ENCODE measurements at regions not wholly inside any gene's neighbourhood (a gene's known extent, or its start where the extent isn't known, plus 50 kb on each side); places are given as distances from the start of the nearest gene placed in this dataset.

DNA sequence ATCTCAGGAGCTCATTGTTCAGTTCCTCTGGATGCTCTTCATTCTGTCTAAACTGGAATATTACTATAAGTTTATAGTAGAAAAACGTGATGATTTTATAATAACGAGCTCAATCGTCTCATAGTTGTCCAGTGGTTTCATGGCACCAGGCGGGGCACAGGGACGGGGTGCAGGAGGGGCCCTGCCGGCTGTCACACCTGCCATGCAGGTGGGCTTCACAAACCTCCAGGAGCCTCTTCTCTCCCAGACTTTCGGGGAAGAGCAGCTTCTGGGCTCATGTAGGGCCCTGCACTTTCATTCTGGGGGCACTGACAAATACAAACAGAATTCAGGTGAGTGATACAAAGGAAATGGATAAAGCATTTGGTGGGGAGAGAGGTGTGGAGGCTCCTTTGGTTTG lies 146.9 kb upstream of the KLF6 start:
- DNase-seq (ENCODE audit: extremely low read depth in 1 of 4, low spot score in 3 of 4) (no peak), ATAC-seq (no peak), FAIRE-seq (no peak)
- Histone ChIP-seq H2AFZ (ENCODE audit: low read depth, low read length) (no peak overlapping the region), H3K4me2 (ENCODE audit: insufficient read depth, low read length) (no peak overlapping the region), H3K27me3 (ENCODE audit: control insufficient read depth in 2 of 2, insufficient read depth in 2 of 2, low read length in 2 of 2) (no peaks in the 10 kb centered on the region), H3K4me1 (replicated peaks in 1 of 2; ENCODE audit: control insufficient read depth in 2 of 2, insufficient read depth in 2 of 2, low read length in 2 of 2) (peaks cover 7 to 32% of the 10 kb centered on the region in 2 experiments; a peak in 3 of 5 replicates), H3K9me3 (replicated peaks; ENCODE audit: control insufficient read depth, insufficient read depth, low read depth, low read length) (no peaks in the 10 kb centered on the region), H3K27ac (ENCODE audit: extremely low read depth, low read depth, low read length) (no peak overlapping the region), H3K4me3 (no peak overlapping the region), H3K79me2 (ENCODE audit: control insufficient read depth, insufficient read depth, low read length) (no peaks in the 10 kb centered on the region), H3K9me1 (ENCODE audit: control insufficient read depth, insufficient read depth, low read length) (no peaks in the 10 kb centered on the region), H4K20me1 (replicated peaks; ENCODE audit: control insufficient read depth, insufficient read depth, low read length) (no peaks in the 10 kb centered on the region), H3K36me3 (ENCODE audit: control insufficient read depth, insufficient read depth, low read length) (no peaks in the 10 kb centered on the region), H3K9ac (ENCODE audit: insufficient read depth in 1 of 2, low read depth in 2 of 2, low read length in 2 of 2) (no peak overlapping the region)
- intact Hi-C loops (cut with micrococcal nuclease): no loop called here
- BruUV-seq (replicated peaks): no TSS peak
- in situ Hi-C loops (cut with MboI): no loop called here
- 66% methylated on average over 7 of the region's 7 CpGs for WGBS (ENCODE audit: insufficient coverage, low coverage, missing lambda C conversion rate)
- ChIA-PET CTCF (ENCODE audit: low intra/inter-chr PET ratio) (no interaction called here), POLR2A (interaction anchor here (0.7 to 1.2 kb wide), 5 partner anchors 11 to 600 kb away, joined by 3 to 4 read pairs (median 3); partner anchors contain the start of gene KLF6)
- TF ChIP-seq ILF3 (IDR thresholded peaks at IDR 0.05; ENCODE audit: borderline replicate concordance) (no peak), ZNF695 (CRISPR knock-in tag; IDR thresholded peaks at IDR 0.05) (no peak), ASH1L (IDR thresholded peaks at IDR 0.05; ENCODE audit: borderline replicate concordance, low read depth, partially characterized antibody) (no peak), TAF1 (IDR thresholded peaks at IDR 0.05; ENCODE audit: control insufficient read depth, extremely low read depth, insufficient read depth, low read length, severe bottlenecking) (no peak), RBM14 (IDR thresholded peaks at IDR 0.05; ENCODE audit: borderline replicate concordance, insufficient read depth, low read depth, low read length) (no peak), ZNF253 (CRISPR knock-in tag; conservative IDR thresholded peaks at IDR 0.05) (no peak), NCOA4 (IDR thresholded peaks at IDR 0.05; ENCODE audit: partially characterized antibody) (no peak), ZBTB9 (CRISPR knock-in tag; IDR thresholded peaks at IDR 0.05) (no peak), CREBBP (IDR thresholded peaks at IDR 0.05; ENCODE audit: low read depth, low read length) (no peak)
- TF ChIP-seq, protein P1, sequence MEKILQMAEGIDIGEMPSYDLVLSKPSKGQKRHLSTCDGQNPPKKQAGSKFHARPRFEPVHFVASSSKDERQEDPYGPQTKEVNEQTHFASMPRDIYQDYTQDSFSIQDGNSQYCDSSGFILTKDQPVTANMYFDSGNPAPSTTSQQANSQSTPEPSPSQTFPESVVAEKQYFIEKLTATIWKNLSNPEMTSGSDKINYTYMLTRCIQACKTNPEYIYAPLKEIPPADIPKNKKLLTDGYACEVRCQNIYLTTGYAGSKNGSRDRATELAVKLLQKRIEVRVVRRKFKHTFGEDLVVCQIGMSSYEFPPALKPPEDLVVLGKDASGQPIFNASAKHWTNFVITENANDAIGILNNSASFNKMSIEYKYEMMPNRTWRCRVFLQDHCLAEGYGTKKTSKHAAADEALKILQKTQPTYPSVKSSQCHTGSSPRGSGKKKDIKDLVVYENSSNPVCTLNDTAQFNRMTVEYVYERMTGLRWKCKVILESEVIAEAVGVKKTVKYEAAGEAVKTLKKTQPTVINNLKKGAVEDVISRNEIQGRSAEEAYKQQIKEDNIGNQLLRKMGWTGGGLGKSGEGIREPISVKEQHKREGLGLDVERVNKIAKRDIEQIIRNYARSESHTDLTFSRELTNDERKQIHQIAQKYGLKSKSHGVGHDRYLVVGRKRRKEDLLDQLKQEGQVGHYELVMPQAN (IDR thresholded peaks at IDR 0.05; ENCODE audit: borderline replicate concordance): no peak
- TF ChIP-seq, protein P2, sequence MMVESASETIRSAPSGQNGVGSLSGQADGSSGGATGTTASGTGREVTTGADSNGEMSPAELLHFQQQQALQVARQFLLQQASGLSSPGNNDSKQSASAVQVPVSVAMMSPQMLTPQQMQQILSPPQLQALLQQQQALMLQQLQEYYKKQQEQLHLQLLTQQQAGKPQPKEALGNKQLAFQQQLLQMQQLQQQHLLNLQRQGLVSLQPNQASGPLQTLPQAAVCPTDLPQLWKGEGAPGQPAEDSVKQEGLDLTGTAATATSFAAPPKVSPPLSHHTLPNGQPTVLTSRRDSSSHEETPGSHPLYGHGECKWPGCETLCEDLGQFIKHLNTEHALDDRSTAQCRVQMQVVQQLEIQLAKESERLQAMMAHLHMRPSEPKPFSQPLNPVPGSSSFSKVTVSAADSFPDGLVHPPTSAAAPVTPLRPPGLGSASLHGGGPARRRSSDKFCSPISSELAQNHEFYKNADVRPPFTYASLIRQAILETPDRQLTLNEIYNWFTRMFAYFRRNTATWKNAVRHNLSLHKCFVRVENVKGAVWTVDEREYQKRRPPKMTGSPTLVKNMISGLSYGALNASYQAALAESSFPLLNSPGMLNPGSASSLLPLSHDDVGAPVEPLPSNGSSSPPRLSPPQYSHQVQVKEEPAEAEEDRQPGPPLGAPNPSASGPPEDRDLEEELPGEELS (CRISPR knock-in tag; IDR thresholded peaks at IDR 0.05; ENCODE audit: borderline replicate concordance): no peak
- TF ChIP-seq, protein P3, sequence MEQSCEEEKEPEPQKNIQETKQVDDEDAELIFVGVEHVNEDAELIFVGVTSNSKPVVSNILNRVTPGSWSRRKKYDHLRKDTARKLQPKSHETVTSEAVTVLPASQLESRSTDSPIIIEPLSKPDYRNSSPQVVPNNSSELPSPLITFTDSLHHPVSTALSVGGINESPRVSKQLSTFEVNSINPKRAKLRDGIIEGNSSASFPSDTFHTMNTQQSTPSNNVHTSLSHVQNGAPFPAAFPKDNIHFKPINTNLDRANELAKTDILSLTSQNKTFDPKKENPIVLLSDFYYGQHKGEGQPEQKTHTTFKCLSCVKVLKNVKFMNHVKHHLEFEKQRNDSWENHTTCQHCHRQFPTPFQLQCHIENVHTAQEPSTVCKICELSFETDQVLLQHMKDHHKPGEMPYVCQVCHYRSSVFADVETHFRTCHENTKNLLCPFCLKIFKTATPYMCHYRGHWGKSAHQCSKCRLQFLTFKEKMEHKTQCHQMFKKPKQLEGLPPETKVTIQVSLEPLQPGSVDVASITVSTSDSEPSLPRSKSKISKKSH (CRISPR knock-in tag; IDR thresholded peaks at IDR 0.05): no peak
- TF ChIP-seq, protein P4, sequence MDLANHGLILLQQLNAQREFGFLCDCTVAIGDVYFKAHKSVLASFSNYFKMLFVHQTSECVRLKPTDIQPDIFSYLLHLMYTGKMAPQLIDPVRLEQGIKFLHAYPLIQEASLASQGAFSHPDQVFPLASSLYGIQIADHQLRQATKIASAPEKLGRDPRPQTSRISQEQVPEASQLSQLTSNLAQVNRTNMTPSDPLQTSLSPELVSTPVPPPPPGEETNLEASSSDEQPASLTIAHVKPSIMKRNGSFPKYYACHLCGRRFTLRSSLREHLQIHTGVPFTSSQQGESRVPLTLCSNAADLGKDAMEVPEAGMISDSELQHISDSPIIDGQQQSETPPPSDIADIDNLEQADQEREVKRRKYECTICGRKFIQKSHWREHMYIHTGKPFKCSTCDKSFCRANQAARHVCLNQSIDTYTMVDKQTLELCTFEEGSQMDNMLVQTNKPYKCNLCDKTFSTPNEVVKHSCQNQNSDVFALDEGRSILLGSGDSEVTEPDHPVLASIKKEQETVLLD (IDR thresholded peaks at IDR 0.05): no peak

Data from K562 (cell line).